ENCODE measurements at regions not wholly inside any gene's neighbourhood (a gene's known extent, or its start where the extent isn't known, plus 50 kb on each side); places are given as distances from the start of the nearest gene placed in this dataset.
"Not testable (repeated sequence)": the region's sequence is repeated elsewhere in the genome, so short reads cannot be mapped to it uniquely, and the experiment has no call there.

GRCh38 chr2:167386694-167387093 lies 498.4 kb downstream of the XIRP2 start:
- no peak for DNase-seq (ENCODE audit: low spot score)
- no peak for ATAC-seq

DNA sequence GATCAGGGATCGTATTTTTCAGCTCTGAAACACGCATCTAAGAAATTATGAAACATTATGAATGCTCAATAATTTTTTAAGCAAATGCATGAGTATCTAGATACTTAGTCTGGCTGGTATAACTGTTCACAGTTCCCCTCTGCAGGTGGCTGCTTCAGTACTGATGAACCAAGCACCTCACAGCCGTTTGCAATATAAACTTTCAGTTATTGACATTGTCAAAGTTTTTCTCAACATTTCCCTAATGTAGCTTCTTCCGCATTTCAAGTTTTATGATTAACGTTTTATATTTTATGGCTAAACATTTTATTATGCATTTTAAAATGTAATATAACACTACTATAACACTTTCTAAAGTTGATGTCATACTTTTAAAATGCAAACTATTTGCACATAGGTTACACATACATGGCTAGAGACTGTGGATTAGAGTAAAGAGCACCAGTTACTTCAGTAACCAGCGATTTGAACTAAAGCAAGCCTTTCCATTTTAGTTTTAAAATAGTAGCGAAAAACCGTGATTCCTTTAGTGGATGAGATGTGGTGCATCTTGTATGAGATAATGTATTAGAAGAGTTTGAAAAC lies 495.4 kb downstream of the XIRP2 start:
- DNase-seq (ENCODE audit: low spot score), result no peak
- no peak for ATAC-seq

- ATAC-seq, result no peak
- DNase-seq (ENCODE audit: low spot score), result no peak
Measured at GRCh38 chr2:167381349-167381748, 493.1 kb downstream of the XIRP2 start.

DNA sequence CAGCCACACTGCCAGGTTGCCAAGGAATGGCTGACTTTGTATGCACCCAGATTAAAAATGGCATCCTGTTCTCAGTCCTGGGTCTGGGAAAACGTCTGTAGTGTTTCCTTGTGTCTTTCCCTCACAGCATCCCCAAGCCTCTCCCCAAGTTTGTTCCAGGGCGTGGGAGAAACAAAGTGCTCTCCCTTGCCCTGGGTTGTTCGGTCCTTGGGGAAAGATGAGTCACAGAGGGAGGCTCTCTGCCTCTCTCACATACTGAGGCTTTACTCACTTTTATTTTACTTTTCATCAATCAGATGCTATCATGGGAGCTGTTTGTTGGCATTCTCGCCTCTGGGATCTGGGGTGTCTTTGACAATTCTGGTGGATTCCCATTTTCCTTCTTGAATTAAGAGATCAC lies 492.3 kb downstream of the XIRP2 start:
- ATAC-seq, result no peak
- no peak for DNase-seq (ENCODE audit: low spot score)

GRCh38 chr2:167380094-167380493 lies 491.8 kb downstream of the XIRP2 start:
- DNase-seq (ENCODE audit: low spot score) (no peak), ATAC-seq (no peak)

DNA sequence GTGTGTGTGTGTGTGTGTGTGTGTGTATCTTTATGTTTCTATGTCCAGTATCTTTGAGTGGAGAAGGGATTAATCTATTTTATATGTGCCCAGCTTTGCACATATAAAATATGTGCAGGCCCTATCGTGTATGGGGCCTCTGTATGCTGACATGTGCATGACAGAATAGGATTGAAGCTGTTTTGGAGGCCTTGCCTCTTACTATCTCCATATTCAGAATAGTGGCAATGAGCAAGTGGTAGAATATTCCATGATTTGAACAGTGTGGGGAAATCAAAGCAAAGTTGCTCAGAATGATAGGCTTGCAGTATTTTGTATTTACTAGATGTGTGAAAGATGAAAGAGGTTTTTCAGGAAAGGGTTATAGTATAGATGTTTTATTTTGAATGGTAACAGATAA lies 480.8 kb downstream of the XIRP2 start:
- ATAC-seq, result no peak
- DNase-seq (ENCODE audit: low spot score), result no peak

DNA sequence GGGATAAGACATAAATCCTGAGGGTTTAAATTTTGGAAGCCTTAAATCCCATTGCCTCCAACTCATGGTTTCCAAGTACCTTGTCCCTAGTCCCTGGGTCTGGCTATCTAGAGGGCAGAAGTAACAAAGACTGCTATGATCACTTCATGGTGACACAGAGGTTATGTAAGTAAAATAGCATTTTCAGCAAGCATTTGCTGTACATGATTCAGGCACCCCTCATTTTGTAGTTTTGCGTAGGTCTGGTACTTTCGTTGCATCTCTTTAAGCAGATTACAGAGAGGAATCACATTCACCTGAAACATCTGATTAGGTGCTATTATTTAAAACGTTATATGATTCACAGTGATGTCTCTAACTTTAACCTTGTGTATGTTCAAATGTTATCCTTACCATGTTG lies 480.1 kb downstream of the XIRP2 start:
- DNase-seq (ENCODE audit: low spot score) (no peak), ATAC-seq (no peak)

- no peak for ATAC-seq
Measured at GRCh38 chr2:167365216-167365615, 476.9 kb downstream of the XIRP2 start.

GRCh38 chr2:167361426-167361825 lies 473.1 kb downstream of the XIRP2 start:
- ATAC-seq (no peak), DNase-seq (ENCODE audit: low spot score) (no peak)

More at GRCh38 chr2:167365216-167365615, 476.9 kb downstream of the XIRP2 start:
- DNase-seq (ENCODE audit: low spot score), result no peak

- no peak for ATAC-seq
- DNase-seq (ENCODE audit: low spot score), result no peak
Measured at GRCh38 chr2:167355821-167356220, 467.5 kb downstream of the XIRP2 start.

DNA sequence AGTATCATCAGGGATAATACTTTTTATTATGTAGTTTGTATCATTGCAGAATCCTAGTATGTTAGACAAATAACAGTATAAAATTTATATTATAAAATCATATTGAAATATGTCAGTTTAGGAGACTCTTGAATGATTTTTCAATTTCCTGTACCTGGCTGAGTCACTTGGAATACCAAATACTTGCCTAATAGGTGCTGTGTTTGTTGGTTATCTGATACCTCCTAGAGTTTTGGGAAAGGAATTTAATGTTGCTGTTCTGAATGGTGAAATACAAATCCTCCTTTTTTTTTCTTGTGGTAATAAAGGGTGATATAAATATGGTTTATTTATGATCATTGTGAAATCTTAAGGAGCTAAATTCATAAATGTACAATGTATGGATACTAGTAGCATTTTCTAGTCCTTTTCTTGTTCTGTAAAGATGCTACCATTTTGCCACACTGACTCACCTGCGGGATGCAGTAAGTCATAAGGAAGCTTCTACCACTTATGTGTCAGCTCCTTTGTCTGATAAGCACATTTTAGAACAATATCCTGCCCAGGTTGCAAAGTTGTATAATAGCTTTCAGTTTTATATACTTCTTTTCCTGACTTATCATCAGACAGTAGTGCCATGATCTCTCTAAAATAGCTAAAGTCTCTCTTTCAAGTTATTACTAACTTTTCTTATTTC lies 465.5 kb downstream of the XIRP2 start:
- DNase-seq (ENCODE audit: low spot score) (no peak), ATAC-seq (no peak)

DNA sequence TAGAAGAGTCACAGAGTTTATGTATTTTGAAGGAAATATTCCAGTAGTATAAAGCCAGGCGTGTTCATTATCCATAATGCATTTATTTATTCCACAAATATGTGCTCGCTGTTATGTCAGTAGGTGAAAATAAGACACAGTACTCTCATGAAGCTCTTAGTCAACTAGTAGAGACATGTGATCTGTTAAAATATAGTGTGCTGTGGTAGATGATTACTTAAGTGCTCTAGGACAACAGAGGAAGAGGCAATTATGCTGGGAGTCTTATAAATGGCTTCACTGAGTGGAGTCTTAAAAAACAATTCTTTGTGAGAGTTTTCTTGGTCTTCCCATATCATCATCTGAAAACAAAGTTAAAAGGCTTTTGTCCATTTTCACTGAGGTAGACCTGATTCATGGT lies 457.3 kb downstream of the XIRP2 start:
- ATAC-seq, result no peak
- no peak for DNase-seq (ENCODE audit: low spot score)

DNA sequence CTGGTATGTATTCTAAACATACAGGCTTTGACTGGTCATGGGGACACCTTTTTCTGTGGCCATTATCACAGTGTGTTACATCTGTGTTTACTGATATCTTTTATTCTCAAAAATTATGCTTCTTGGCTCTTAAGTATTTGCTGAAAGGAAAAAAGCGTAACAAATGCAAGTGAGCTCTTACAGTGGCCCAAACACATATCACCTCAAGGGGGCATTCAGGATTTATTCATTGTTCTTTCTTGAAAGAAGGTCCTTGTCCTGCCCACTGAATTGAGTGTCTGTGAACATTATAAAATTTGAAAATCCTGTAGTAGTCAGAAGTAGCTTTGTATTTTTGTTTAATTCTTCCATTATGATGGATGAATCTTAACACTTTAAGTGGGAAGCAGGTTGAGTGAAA lies 454.5 kb downstream of the XIRP2 start:
- ATAC-seq (no peak), DNase-seq (ENCODE audit: low spot score) (no peak)

DNA sequence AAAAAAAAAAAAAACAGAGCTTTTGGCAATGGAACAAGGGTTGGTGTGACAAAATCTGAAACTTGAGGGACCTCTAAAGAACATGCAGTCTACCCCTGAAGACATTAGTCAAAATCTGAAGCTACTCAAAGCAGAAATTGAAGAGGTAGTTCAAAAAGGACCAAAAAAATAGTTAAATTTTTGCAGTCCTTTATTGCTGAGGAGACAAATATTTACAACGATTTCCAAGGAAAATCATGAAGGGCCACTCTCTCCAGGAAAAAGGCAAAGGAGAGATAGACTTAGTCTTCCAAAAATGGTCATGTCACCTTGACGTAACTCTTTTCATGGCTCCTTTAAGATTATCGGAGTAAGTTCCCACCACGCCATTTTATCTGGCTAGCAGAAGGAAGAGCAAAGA lies 452.0 kb downstream of the XIRP2 start:
- ATAC-seq (no peak), DNase-seq (ENCODE audit: low spot score) (no peak)

DNA sequence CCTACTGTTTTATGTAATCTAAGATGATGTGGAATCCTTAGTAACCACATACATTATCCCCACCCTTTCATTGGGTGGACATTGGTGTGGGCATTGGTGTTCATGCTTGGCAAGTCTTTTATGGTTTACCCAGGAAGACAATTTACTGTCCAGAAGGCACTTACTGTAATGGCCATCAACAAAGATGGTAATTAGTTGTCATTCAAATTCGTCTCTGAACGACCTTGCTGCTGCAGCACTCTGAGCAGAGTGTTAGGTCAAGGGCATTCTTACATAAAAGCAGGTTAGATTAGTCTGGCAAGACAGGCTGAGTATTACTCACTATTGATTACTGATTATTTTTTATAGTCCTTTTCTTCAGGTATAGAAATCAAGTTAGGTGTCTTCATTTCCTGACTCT lies 447.9 kb downstream of the XIRP2 start:
- DNase-seq (ENCODE audit: low spot score) (no peak), ATAC-seq (no peak)

- ATAC-seq (no peak), DNase-seq (ENCODE audit: low spot score) (no peak)
Measured at GRCh38 chr2:167335541-167335992, 447.3 kb downstream of the XIRP2 start.

DNA sequence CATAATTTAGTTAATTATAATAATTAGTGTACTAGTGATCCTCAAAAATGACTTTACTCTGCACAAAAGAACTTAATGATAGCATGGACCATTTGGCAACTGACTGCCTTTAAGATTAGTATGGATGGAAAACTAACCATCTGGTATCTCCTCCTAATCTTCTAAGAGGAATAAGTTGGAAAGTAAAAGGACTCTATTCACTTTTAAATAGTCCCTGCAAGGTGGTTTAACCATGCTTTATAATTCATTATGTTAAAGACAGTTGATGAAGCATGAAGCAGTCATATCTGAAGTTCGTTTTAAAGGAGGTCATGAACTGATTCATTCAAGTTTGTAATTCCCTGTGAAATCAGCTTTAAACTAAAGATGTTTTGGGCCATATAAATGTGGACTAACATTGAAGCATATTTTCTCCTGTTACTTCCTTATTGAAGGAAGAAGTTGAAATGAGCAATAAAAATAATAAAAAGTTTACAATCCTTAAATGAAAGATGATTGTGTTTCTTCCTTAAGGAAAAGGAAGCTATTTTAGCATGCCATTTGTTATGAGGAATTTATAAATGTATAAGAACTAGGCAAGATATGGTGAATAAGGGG lies 446.0 kb downstream of the XIRP2 start:
- ATAC-seq (no peak), DNase-seq (ENCODE audit: low spot score) (no peak)

DNA sequence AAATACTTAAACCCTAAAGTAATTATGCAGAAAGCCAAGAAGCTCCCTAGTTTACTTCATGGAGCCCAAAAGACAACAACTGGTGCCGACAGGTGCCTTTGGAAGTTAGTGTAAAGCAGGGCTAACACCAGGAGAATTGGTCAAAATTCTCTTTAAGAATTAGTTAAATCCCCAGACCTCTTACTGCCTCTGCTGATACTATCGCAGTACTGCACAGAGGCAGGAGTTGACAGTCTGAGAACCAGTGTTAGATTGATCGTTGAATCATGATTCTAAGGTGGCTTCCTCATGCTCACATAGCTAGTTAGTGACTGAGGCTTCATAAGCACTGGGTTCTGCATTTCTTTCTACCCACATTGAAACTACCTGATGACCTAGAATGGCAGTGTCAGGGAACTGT lies 445.0 kb downstream of the XIRP2 start:
- no peak for DNase-seq (ENCODE audit: low spot score)
- ATAC-seq, result no peak

- ATAC-seq (no peak), DNase-seq (ENCODE audit: low spot score) (no peak)
Measured at GRCh38 chr2:167332358-167332757, 444.1 kb downstream of the XIRP2 start.

DNA sequence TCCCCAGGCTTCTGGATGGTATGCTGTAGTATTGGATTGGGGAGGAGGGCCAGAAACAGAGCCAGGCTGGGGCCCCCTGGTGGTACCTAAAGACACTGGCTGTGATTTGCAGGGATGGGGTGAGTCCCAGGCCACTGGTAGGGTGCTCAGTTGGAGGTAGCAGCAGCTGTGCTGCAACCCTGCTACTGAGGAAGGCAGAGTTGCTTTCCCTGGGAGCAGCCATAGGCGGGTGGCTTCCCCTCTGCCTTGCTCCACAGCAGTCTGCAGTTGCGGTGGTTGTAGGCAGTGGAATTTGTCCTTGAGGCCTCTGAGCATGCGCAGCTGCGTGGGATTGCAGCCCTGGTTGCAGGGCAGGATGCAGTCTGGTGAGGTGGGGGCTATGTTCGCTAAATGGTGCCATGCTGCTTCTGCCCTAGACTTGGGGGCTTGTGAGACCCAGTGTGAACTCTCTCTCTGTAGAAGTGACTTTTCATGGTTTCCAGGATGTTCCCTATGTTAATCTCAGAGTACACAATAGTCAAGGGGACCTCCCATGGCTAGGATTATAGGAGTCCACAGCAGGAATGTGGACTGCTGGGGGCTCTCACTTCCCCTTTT lies 443.5 kb downstream of the XIRP2 start:
- ATAC-seq (no peak), DNase-seq (ENCODE audit: low spot score) (no peak)

- not testable (repeated sequence) for DNase-seq (ENCODE audit: low spot score); ATAC-seq
Measured at GRCh38 chr2:167328808-167329207, 440.5 kb downstream of the XIRP2 start.

DNA sequence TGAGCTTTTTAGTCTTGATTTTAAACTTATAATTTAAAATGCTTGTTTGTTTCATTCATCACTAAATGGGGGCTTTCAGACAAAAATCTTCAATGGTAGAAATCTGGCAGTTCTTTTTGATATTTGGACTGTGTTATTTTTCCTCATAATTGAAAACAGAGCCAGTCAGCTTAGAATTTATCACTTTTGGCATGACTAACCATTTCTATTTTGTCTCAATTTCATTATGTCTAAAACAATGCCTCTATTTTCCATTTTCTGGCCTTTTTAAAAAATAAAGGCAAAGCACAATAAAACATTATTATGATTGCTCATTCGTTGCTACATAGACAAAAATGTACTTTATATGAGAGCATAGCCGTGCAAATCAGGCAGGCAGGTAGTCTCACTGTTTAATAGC lies 434.5 kb downstream of the XIRP2 start:
- ATAC-seq (no peak), DNase-seq (ENCODE audit: low spot score) (no peak)
